Fibroblast of lung (primary cell): ENCODE measurements at regions not wholly inside any gene's neighbourhood (a gene's known extent, or its start where the extent isn't known, plus 50 kb on each side); places are given as distances from the start of the nearest gene placed in this dataset.

Source experiments
- EZH2 ChIP-seq: IDR thresholded peaks from 2 replicates; pipeline ENCODE4 v1.5.1; 2012; ENCODE audit warnings: low read length, control low read depth, mild to moderate bottlenecking; ENCODE audit errors: missing control alignments
- TF ChIP-seq, protein P1 (sequence below), 2 donors: IDR thresholded peaks in 1 of 2; conservative IDR thresholded peaks in 1 of 2; 1 replicate in 1 of 2; 2 replicates in 1 of 2; pipeline ENCODE4 v1.5.1; 2011 to 2012; ENCODE audit warnings: low read length in 2 of 2, control low read depth in 1 of 2, inconsistent platforms in 1 of 2, low read depth in 1 of 2, mild to moderate bottlenecking in 1 of 2

- TF ChIP-seq, protein P1, sequence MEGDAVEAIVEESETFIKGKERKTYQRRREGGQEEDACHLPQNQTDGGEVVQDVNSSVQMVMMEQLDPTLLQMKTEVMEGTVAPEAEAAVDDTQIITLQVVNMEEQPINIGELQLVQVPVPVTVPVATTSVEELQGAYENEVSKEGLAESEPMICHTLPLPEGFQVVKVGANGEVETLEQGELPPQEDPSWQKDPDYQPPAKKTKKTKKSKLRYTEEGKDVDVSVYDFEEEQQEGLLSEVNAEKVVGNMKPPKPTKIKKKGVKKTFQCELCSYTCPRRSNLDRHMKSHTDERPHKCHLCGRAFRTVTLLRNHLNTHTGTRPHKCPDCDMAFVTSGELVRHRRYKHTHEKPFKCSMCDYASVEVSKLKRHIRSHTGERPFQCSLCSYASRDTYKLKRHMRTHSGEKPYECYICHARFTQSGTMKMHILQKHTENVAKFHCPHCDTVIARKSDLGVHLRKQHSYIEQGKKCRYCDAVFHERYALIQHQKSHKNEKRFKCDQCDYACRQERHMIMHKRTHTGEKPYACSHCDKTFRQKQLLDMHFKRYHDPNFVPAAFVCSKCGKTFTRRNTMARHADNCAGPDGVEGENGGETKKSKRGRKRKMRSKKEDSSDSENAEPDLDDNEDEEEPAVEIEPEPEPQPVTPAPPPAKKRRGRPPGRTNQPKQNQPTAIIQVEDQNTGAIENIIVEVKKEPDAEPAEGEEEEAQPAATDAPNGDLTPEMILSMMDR (conservative IDR thresholded peaks at IDR 0.05 in 1 of 2, IDR thresholded peaks at IDR 0.05 in 1 of 2; ENCODE audit: low read depth in 1 of 2, low read length in 2 of 2) = no peak
- no peak for TF ChIP-seq EZH2
Measured at GRCh38 chr20:47865912-47866311, 80.6 kb upstream of the SULF2 start.
